Neural progenitor cell (in vitro differentiated cells): ENCODE measurements at regions not wholly inside any gene's neighbourhood (a gene's known extent, or its start where the extent isn't known, plus 50 kb on each side); places are given as distances from the start of the nearest gene placed in this dataset.

Experiments used
- CTCF ChIP-seq: fragments of 200-600 bp; sonication (generic); IDR thresholded peaks from 2 replicates; pipeline ENCODE4 v1.5.1; 2017; ENCODE audit warnings: antibody characterized with exemption, mild to moderate bottlenecking
- EZH2 ChIP-seq: fragments of 200-600 bp; sonication (generic); IDR thresholded peaks from 2 replicates; pipeline ENCODE4 v1.6.1; 2017; ENCODE audit warnings: antibody characterized with exemption, mild to moderate bottlenecking, moderate library complexity

- TF ChIP-seq CTCF (no peak), EZH2 (no peak)
Measured at GRCh38 chr14:97788846-97789526, 991.8 kb downstream of the VRK1 start.
